Keratinocyte (primary cell): ENCODE measurements at regions not wholly inside any gene's neighbourhood (a gene's known extent, or its start where the extent isn't known, plus 50 kb on each side); places are given as distances from the start of the nearest gene placed in this dataset.

ENCODE experiments used
- DNase-seq: peaks from one replicate; pipeline ENCODE4 v3.0.0-alpha.2; 2011; ENCODE audit warnings: low read depth, missing footprints, low spot score
- FAIRE-seq: peaks from 2 replicates; lab custom pipeline; 2011; peaks lifted over from hg19 to GRCh38; lab: Jason Lieb, UNC
- H2AFZ ChIP-seq: 2 replicates; pipeline ENCODE4 v1.6.0; 2012; ENCODE audit warnings: low read length, control low read depth, inconsistent platforms; ENCODE audit not compliant: control insufficient read depth
- H3K27ac ChIP-seq: 2 replicates; pipeline ENCODE4 v1.5.1; 2011; ENCODE audit warnings: low read length; ENCODE audit not compliant: control insufficient read depth, insufficient read depth
- H3K27me3 ChIP-seq: 3 replicates; pipeline ENCODE4 v1.6.0; 2011; ENCODE audit warnings: low read length; ENCODE audit not compliant: control insufficient read depth, insufficient read depth; ENCODE audit errors: extremely low read depth
- H3K36me3 ChIP-seq, 2 experiments: 2 replicates in 1 of 2; 3 replicates in 1 of 2; pipeline ENCODE4 v1.5.1; 2011; ENCODE audit warnings: low read length in 2 of 2, mild to moderate bottlenecking in 1 of 2; ENCODE audit not compliant: control insufficient read depth in 2 of 2, insufficient read depth in 2 of 2; ENCODE audit errors: extremely low read depth in 1 of 2
- H3K4me1 ChIP-seq: 3 replicates; pipeline ENCODE4 v1.5.1; 2011; ENCODE audit warnings: low read length; ENCODE audit not compliant: control insufficient read depth, insufficient read depth; ENCODE audit errors: extremely low read depth
- H3K4me2 ChIP-seq: 3 replicates; pipeline ENCODE4 v1.6.0; 2011; ENCODE audit warnings: low read depth, low read length; ENCODE audit not compliant: control insufficient read depth, insufficient read depth; ENCODE audit errors: extremely low read depth
- H3K4me3 ChIP-seq, 3 experiments: fragments of 200-600 bp in 1 of 3; sonication (generic) in 1 of 3; 2 replicates in 2 of 3; 3 replicates in 1 of 3; pipeline ENCODE4 v1.5.1; 2011 to 2016; ENCODE audit warnings: low read length in 3 of 3, mild to moderate bottlenecking in 3 of 3, control low read depth in 2 of 3, inconsistent platforms in 1 of 3, low read depth in 1 of 3, mixed read lengths in 1 of 3, mixed run types in 1 of 3, moderate library complexity in 1 of 3; ENCODE audit not compliant: control insufficient read depth in 2 of 3, insufficient read depth in 2 of 3; ENCODE audit errors: extremely low read depth in 1 of 3
- H3K79me2 ChIP-seq: 2 replicates; pipeline ENCODE4 v1.6.0; 2012; ENCODE audit warnings: low read length; ENCODE audit not compliant: control insufficient read depth, insufficient read depth
- H3K9ac ChIP-seq: 3 replicates; pipeline ENCODE4 v1.6.0; 2011; ENCODE audit warnings: low read length; ENCODE audit not compliant: control insufficient read depth, insufficient read depth; ENCODE audit errors: extremely low read depth
- H3K9me1 ChIP-seq: 3 replicates; pipeline ENCODE4 v1.6.0; 2011; ENCODE audit warnings: low read length; ENCODE audit not compliant: control insufficient read depth, insufficient read depth; ENCODE audit errors: extremely low read depth
- H3K9me3 ChIP-seq: 2 replicates; pipeline ENCODE4 v1.5.1; 2012; ENCODE audit warnings: low read depth, low read length; ENCODE audit not compliant: control insufficient read depth
- H4K20me1 ChIP-seq: 3 replicates; pipeline ENCODE4 v1.6.0; 2011; ENCODE audit warnings: low read length; ENCODE audit not compliant: control insufficient read depth, insufficient read depth; ENCODE audit errors: extremely low read depth
- CTCF ChIP-seq, 3 experiments: IDR thresholded peaks in 1 of 3; conservative IDR thresholded peaks in 1 of 3; optimal IDR thresholded peaks in 1 of 3; 2 replicates in 2 of 3; 3 replicates in 1 of 3; pipeline versions ENCODE3 to v1.5.1; 2011; ENCODE audit warnings: low read length in 3 of 3, mild to moderate bottlenecking in 3 of 3, moderate library complexity in 2 of 3, control low read depth in 1 of 3, inconsistent platforms in 1 of 3; ENCODE audit not compliant: insufficient read depth in 2 of 3; ENCODE audit errors: extremely low read depth in 1 of 3
- EZH2 ChIP-seq: IDR thresholded peaks from one replicate; pipeline ENCODE4 v1.6.1; 2012; ENCODE audit warnings: inconsistent platforms, mild to moderate bottlenecking, low read length, moderate library complexity
- dilution Hi-C: fragments of 300-500 bp; cut with MboI; formaldehyde crosslinking; loops from one replicate; pipeline ENCODE4 v1.7.0; 2020; ENCODE audit warnings: low sequenced_read_pairs; ENCODE audit not compliant: extremely low pct_ligation_motif_present

GRCh38 chr11:123314972-123315371 is 115.1 kb upstream of the GRAMD1B start:
- no peak for FAIRE-seq
- no peak overlapping the region for H3K4me2 ChIP-seq
- H3K27ac ChIP-seq = no peak overlapping the region
- H3K79me2 ChIP-seq = no peaks in the 10 kb centered on the region
- DNase-seq = no peak
- H4K20me1 ChIP-seq = no peaks in the 10 kb centered on the region
- no peaks in the 10 kb centered on the region for H3K9me1 ChIP-seq
- TF ChIP-seq CTCF (optimal IDR thresholded peaks at IDR 0.05 in 1 of 3, IDR thresholded peaks at IDR 0.05 in 1 of 3, conservative IDR thresholded peaks at IDR 0.05 in 1 of 3; ENCODE audit: extremely low read depth in 1 of 3, insufficient read depth in 2 of 3, low read length in 3 of 3) (no peak), EZH2 (no peak)
- H3K9ac ChIP-seq = no peak overlapping the region
- no peak overlapping the region for H2AFZ ChIP-seq
- no peaks in the 10 kb centered on the region for H3K27me3 ChIP-seq
- no peaks in the 10 kb centered on the region for H3K36me3 ChIP-seq
- no peak overlapping the region for H3K4me3 ChIP-seq
- H3K9me3 ChIP-seq = no peaks in the 10 kb centered on the region
- dilution Hi-C loops = no loop called here
- no peaks in the 10 kb centered on the region for H3K4me1 ChIP-seq

DNA sequence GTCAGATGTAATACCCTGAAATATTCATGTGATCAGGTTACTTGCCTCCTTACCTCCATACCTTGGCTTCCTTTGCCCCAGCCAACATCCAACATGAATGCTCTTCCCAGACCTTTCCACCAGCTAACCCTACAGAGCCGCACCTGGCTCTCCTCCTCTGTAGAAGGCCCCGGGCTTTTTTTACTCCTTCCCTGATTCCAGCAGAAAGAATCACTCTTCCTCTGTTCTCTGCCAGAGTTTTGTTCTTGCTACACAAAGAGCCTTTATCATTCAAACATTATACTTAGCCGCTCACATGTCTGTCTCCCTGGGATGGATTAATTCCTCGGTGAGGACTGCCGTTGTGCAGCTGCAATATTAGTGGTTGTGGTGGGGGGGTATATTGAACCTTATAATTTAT is 116.8 kb upstream of the GRAMD1B start:
- Histone ChIP-seq H4K20me1 (no peaks in the 10 kb centered on the region), H2AFZ (no peak overlapping the region), H3K9ac (no peak overlapping the region), H3K27ac (no peak overlapping the region), H3K4me2 (no peak overlapping the region), H3K4me3 (no peak overlapping the region), H3K79me2 (no peaks in the 10 kb centered on the region), H3K27me3 (no peaks in the 10 kb centered on the region), H3K9me3 (no peaks in the 10 kb centered on the region), H3K4me1 (no peaks in the 10 kb centered on the region), H3K36me3 (no peaks in the 10 kb centered on the region), H3K9me1 (no peaks in the 10 kb centered on the region)
- DNase-seq (no peak), FAIRE-seq (no peak)
- dilution Hi-C loops = no loop called here
- TF ChIP-seq CTCF (optimal IDR thresholded peaks at IDR 0.05 in 1 of 3, IDR thresholded peaks at IDR 0.05 in 1 of 3, conservative IDR thresholded peaks at IDR 0.05 in 1 of 3; ENCODE audit: extremely low read depth in 1 of 3, insufficient read depth in 2 of 3, low read length in 3 of 3) (no peak), EZH2 (no peak)
